ENCODE measurements at regions not wholly inside any gene's neighbourhood (a gene's known extent, or its start where the extent isn't known, plus 50 kb on each side); places are given as distances from the start of the nearest gene placed in this dataset.

DNA sequence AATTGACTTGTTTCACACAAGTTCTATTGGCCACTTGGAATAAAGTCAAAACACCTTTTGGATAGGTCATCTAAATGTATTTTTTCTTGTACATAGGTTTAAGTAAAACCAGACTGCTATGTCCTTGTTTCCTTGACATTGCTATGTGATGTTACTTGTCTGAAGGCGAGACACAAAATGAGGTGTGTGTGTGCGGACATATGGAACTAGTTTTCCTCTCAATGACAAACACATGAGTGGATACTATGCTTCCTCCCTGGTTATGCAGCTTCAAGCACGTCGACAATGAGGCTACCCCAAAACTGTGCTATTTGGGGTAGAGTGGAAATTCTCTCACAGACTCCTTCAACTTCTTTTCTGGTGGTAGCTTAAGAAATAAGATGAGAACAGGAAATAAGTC, 276.8 kb downstream of the GAS1 start:
- no peak overlapping the region for H3K4me3 ChIP-seq (ENCODE audit: low read depth, low read length)
- TF ChIP-seq, protein P1, sequence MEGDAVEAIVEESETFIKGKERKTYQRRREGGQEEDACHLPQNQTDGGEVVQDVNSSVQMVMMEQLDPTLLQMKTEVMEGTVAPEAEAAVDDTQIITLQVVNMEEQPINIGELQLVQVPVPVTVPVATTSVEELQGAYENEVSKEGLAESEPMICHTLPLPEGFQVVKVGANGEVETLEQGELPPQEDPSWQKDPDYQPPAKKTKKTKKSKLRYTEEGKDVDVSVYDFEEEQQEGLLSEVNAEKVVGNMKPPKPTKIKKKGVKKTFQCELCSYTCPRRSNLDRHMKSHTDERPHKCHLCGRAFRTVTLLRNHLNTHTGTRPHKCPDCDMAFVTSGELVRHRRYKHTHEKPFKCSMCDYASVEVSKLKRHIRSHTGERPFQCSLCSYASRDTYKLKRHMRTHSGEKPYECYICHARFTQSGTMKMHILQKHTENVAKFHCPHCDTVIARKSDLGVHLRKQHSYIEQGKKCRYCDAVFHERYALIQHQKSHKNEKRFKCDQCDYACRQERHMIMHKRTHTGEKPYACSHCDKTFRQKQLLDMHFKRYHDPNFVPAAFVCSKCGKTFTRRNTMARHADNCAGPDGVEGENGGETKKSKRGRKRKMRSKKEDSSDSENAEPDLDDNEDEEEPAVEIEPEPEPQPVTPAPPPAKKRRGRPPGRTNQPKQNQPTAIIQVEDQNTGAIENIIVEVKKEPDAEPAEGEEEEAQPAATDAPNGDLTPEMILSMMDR (IDR thresholded peaks at IDR 0.05; ENCODE audit: insufficient read depth, low read length, missing control alignments) = no peak
- ChIA-PET POLR2A (no interaction called here), CTCF (no interaction called here)
- DNase-seq (ENCODE audit: low read depth, low spot score) = no peak

GRCh38 chr9:86670076-86670475, 277.2 kb downstream of the GAS1 start:
- no peak overlapping the region for H3K4me3 ChIP-seq (ENCODE audit: low read depth, low read length)
- TF ChIP-seq, protein P1 (IDR thresholded peaks at IDR 0.05; ENCODE audit: insufficient read depth, low read length, missing control alignments) = no peak
- ChIA-PET CTCF (interaction anchor here (1.1 kb wide), 1 partner anchor 10 kb away, joined by 3 read pairs; no protein-coding TSS in a partner anchor), POLR2A (no interaction called here)
- no peak for DNase-seq (ENCODE audit: low read depth, low spot score)

DNA sequence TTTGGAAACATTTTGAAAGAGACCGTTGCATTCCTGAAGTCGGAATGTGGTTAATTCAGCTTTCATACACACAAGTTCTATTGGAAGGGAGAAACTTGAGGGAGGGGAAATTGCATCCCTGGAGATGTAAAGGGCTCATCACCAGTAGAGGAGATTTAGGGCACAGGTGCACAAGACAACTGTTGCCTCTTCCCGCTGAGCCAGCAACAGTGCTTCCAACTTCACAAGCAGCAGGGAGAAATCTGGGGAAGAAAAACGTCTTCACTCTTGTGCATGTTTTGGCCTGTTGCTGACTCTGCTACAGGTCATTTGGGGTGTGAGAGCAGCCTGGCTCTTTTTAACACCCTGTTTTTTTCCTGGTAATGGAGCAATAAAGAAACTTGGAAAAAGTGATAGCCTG, 277.9 kb downstream of the GAS1 start:
- TF ChIP-seq, protein P1 (IDR thresholded peaks at IDR 0.05; ENCODE audit: insufficient read depth, low read length, missing control alignments) = no peak
- POLR2A ChIA-PET = no interaction called here
- no peak for DNase-seq (ENCODE audit: low read depth, low spot score)
- CTCF ChIA-PET = interaction anchor here (0.8 to 1.1 kb wide), 2 partner anchors 9 to 32 kb away, joined by 3 read pairs; no protein-coding TSS in a partner anchor
- no peak overlapping the region for H3K4me3 ChIP-seq (ENCODE audit: low read depth, low read length)

GRCh38 chr9:86668488-86668887, 278.8 kb downstream of the GAS1 start:
- no peak overlapping the region for H3K4me3 ChIP-seq (ENCODE audit: low read depth, low read length)
- CTCF ChIA-PET = no interaction called here
- no peak for DNase-seq (ENCODE audit: low read depth, low spot score)
- TF ChIP-seq, protein P1 (IDR thresholded peaks at IDR 0.05; ENCODE audit: insufficient read depth, low read length, missing control alignments) = no peak
- POLR2A ChIA-PET = no interaction called here

DNA sequence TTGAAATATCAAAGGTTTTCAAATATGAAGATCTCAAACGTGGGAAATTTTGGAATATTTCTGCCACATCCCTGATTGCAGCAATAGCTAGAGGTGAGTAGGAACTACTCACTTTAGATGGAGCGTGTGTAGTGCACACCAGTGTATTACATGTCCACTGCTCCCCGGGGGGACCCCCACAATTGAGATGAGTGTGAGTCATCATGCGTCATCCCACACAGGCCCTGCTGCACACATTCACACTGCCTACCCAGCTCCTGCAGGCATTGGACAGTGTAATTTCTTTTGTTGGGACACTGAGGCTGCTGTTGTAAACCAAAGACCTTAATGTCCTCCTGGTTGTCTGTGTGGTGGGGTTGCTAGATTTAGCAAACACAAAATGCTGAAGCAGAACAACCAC, 280.0 kb downstream of the GAS1 start:
- no peak overlapping the region for H3K4me3 ChIP-seq (ENCODE audit: low read depth, low read length)
- ChIA-PET POLR2A (no interaction called here), CTCF (no interaction called here)
- TF ChIP-seq, protein P1 (IDR thresholded peaks at IDR 0.05; ENCODE audit: insufficient read depth, low read length, missing control alignments) = no peak
- DNase-seq (ENCODE audit: low read depth, low spot score) = no peak

GRCh38 chr9:86665416-86665815, 281.9 kb downstream of the GAS1 start:
- no peak for DNase-seq (ENCODE audit: low read depth, low spot score)
- TF ChIP-seq, protein P1 (IDR thresholded peaks at IDR 0.05; ENCODE audit: insufficient read depth, low read length, missing control alignments) = no peak
- H3K4me3 ChIP-seq (ENCODE audit: low read depth, low read length) = no peak overlapping the region
- ChIA-PET CTCF (no interaction called here), POLR2A (no interaction called here)
